Calu3 (cell line): ENCODE measurements at regions not wholly inside any gene's neighbourhood (a gene's known extent, or its start where the extent isn't known, plus 50 kb on each side); places are given as distances from the start of the nearest gene placed in this dataset.
"Not testable (repeated sequence)": the region's sequence is repeated elsewhere in the genome, so short reads cannot be mapped to it uniquely, and the experiment has no call there.

Experiments used
- BruUV-seq: library from RNA; stranded (reverse); fragments of 400-500 nt; replicated peaks from 2 replicates; lab custom pipeline; 2021; lab: Mats Ljungman, UMichigan
- CTCF ChIA-PET: fragments of 300-600 bp; sonication (Branson Sonifier 250); formaldehyde crosslinking; loops from one replicate; lab custom pipeline; 2022; ENCODE audit warnings: antibody characterized with exemption; lab: Charles Lee
- DNase-seq: peaks from one replicate; pipeline ENCODE4 v3.0.0; 2022
- H3K27ac Mint-ChIP-seq: one replicate; pipeline ENCODE4 v1.8.0; 2022; ENCODE audit warnings: mixed read lengths; ENCODE audit not compliant: unreplicated experiment
- H3K27me3 Mint-ChIP-seq: one replicate; pipeline ENCODE4 v1.8.0; 2022; ENCODE audit warnings: mixed read lengths; ENCODE audit not compliant: unreplicated experiment
- H3K36me3 Mint-ChIP-seq: one replicate; pipeline ENCODE4 v1.8.0; 2022; ENCODE audit warnings: mild to moderate bottlenecking, moderate library complexity, mixed read lengths; ENCODE audit not compliant: insufficient read depth, unreplicated experiment
- H3K4me1 Mint-ChIP-seq: one replicate; pipeline ENCODE4 v1.8.0; 2022; ENCODE audit warnings: mild to moderate bottlenecking, low read depth, mixed read lengths; ENCODE audit not compliant: unreplicated experiment
- H3K4me3 Mint-ChIP-seq: one replicate; pipeline ENCODE4 v1.8.0; 2022; ENCODE audit warnings: mild to moderate bottlenecking, low read depth, moderate library complexity, mixed read lengths; ENCODE audit not compliant: unreplicated experiment
- H3K9me3 Mint-ChIP-seq: one replicate; pipeline ENCODE4 v1.8.0; 2022; ENCODE audit warnings: low read depth, mixed read lengths; ENCODE audit not compliant: unreplicated experiment
- intact Hi-C: fragments of 100-400 bp; cut with micrococcal nuclease; formaldehyde crosslinking; loops from one replicate; pipeline ENCODE4 v1.10.0; 2022; ENCODE audit not compliant: unreplicated experiment

GRCh38 chr2:89154247-89154682 is 462.8 kb downstream of the RPIA start:
- intact Hi-C loops, BruUV-seq, H3K4me1 Mint-ChIP-seq, CTCF ChIA-PET, DNase-seq, H3K4me3 Mint-ChIP-seq, H3K27ac Mint-ChIP-seq, H3K9me3 Mint-ChIP-seq, H3K36me3 Mint-ChIP-seq: not testable (repeated sequence)
- peaks cover 18% of the 10 kb centered on the region for H3K27me3 Mint-ChIP-seq

GRCh38 chr2:89160306-89160705 is 468.8 kb downstream of the RPIA start:
- H3K4me3 Mint-ChIP-seq, H3K27ac Mint-ChIP-seq, DNase-seq, H3K4me1 Mint-ChIP-seq, BruUV-seq, H3K36me3 Mint-ChIP-seq, CTCF ChIA-PET, H3K9me3 Mint-ChIP-seq, intact Hi-C loops, H3K27me3 Mint-ChIP-seq: not testable (repeated sequence)

- H3K27ac Mint-ChIP-seq, BruUV-seq, CTCF ChIA-PET, H3K27me3 Mint-ChIP-seq, H3K36me3 Mint-ChIP-seq, DNase-seq, H3K9me3 Mint-ChIP-seq, intact Hi-C loops, H3K4me3 Mint-ChIP-seq, H3K4me1 Mint-ChIP-seq: not testable (repeated sequence)
These were observed 470.2 kb downstream of the RPIA start for GRCh38 chr2:89161626-89162025.

- BruUV-seq, DNase-seq, H3K4me3 Mint-ChIP-seq, H3K36me3 Mint-ChIP-seq, H3K27me3 Mint-ChIP-seq, CTCF ChIA-PET, H3K9me3 Mint-ChIP-seq, H3K4me1 Mint-ChIP-seq, intact Hi-C loops, H3K27ac Mint-ChIP-seq: not testable (repeated sequence)
These were observed 479.2 kb downstream of the RPIA start for GRCh38 chr2:89170506-89171173.

DNA sequence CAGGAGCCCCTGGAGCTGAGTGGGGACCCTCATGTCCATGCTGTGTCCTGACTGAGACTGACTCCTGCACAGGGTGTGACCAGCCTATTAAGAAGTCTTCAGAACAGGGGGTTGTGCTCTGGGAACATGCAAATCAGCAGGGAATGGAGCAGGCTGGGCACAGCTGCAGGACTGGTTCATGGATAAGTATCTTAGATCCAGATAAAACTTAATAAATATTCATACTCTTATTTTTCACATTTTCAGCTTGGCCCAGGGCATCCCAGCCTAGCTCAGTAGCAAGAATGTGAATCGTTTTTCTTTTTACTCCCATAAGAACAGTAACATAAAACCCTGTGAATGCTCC is 479.7 kb downstream of the RPIA start:
- H3K27ac Mint-ChIP-seq, DNase-seq, CTCF ChIA-PET, H3K4me3 Mint-ChIP-seq, intact Hi-C loops, BruUV-seq, H3K27me3 Mint-ChIP-seq, H3K36me3 Mint-ChIP-seq, H3K4me1 Mint-ChIP-seq, H3K9me3 Mint-ChIP-seq: not testable (repeated sequence)

GRCh38 chr2:89177004-89177403 is 485.5 kb downstream of the RPIA start:
- H3K27ac Mint-ChIP-seq, BruUV-seq, H3K36me3 Mint-ChIP-seq, CTCF ChIA-PET, H3K4me3 Mint-ChIP-seq, DNase-seq, H3K9me3 Mint-ChIP-seq, intact Hi-C loops, H3K27me3 Mint-ChIP-seq, H3K4me1 Mint-ChIP-seq: not testable (repeated sequence)

DNA sequence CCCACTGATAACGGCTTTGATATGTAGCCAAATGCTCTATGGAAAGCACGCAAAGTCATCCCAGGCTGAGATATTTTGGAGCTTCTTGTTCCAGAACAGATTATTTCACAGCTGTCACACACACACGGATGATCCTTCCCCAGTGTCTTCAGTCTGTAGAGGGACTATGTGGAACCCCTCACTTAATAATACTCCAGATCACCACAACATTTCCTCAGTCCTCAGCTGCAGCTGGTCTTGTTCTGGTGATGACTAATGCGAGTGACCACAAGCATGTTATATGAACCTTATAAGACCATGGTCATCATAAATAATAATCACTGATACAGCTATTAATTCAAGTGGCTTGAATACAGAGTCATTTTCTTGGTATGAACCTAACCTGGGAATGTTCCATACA is 490.7 kb downstream of the RPIA start:
- CTCF ChIA-PET, BruUV-seq, H3K9me3 Mint-ChIP-seq, H3K4me3 Mint-ChIP-seq, H3K4me1 Mint-ChIP-seq, H3K36me3 Mint-ChIP-seq, intact Hi-C loops, H3K27ac Mint-ChIP-seq, DNase-seq, H3K27me3 Mint-ChIP-seq: not testable (repeated sequence)

DNA sequence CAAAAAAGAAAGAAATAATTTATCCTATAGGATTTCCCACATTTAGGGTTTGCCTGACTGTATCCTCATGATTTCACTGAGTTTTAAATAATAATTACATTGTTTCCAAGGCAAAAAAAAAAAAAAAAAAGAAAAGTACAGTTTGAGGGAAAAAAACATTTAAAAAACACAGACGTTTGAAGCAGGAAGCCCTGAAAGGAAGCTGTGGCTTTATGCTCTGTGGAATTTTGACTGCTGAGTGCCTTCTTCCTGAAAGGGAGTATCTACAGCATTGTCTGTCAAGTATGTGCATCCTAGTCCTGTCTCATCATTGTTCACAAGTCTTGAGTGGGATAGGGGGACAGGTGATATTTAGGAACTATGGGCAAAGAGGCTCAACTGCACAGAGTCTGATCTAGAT is 493.3 kb downstream of the RPIA start:
- DNase-seq, H3K4me3 Mint-ChIP-seq, BruUV-seq, H3K9me3 Mint-ChIP-seq, intact Hi-C loops, H3K27me3 Mint-ChIP-seq, H3K4me1 Mint-ChIP-seq, CTCF ChIA-PET, H3K27ac Mint-ChIP-seq, H3K36me3 Mint-ChIP-seq: not testable (repeated sequence)

DNA sequence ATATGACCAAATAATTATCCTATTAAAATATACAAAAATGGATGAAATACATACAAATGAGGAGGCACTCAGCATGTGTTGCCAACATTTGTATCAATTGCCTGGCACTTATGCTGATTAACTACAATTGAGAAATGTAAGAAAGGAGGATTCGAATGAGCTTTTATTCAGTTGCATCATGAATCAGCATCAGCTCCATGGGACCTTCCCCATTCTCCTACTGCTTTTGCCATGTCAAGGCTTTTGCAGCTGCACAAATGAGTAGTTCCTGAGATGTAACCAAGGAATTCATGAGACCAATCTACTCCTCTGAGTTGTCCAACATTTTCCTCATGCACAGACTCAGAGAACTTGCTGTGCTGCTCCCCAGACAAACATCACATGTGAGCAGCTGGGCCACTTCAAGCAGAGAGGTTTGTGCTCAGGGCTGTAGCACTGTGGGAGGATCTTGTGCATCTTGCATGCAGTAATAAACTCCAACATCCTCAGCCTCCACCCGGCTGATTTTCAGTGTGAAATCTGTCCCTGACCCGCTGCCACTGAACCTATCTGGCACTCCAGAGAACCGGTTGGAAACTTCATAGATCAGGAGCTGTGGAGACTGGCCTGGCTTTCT is 504.3 kb downstream of the RPIA start:
- BruUV-seq, intact Hi-C loops, H3K4me3 Mint-ChIP-seq: not testable (repeated sequence)

DNA sequence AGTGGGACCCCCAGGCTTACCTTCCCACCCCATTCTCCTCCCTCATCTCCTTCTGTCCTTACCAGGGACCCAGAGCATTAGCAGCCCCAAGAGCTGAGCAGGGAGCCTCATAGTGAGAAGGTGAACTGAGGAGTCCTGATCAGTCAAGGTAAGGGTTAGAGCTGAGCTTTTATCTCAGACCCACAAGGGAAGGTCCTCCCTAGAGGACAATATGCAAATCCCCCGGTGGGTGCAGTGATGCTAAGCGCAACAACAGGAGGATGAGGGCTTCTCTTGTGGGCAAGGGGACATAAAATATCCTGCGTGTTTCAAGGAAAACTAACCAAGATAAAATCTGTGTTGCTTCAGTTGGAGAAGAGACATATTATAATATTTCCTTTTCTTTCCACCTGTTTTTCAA is 505.2 kb downstream of the RPIA start:
- DNase-seq, CTCF ChIA-PET, H3K4me1 Mint-ChIP-seq, intact Hi-C loops, H3K27me3 Mint-ChIP-seq, BruUV-seq, H3K27ac Mint-ChIP-seq, H3K36me3 Mint-ChIP-seq, H3K4me3 Mint-ChIP-seq, H3K9me3 Mint-ChIP-seq: not testable (repeated sequence)

More for the DNA sequence above, 504.3 kb downstream of the RPIA start:
- H3K27ac Mint-ChIP-seq, H3K9me3 Mint-ChIP-seq, CTCF ChIA-PET, DNase-seq, H3K4me1 Mint-ChIP-seq, H3K27me3 Mint-ChIP-seq, H3K36me3 Mint-ChIP-seq: not testable (repeated sequence)
